ENCODE measurements at regions not wholly inside any gene's neighbourhood (a gene's known extent, or its start where the extent isn't known, plus 50 kb on each side); places are given as distances from the start of the nearest gene placed in this dataset.

- CTCF ChIA-PET, result no interaction called here
- H3K4me3 Mint-ChIP-seq, result no peak overlapping the region
- POLR2A ChIA-PET, result no interaction called here
Observed at GRCh38 chr16:60510208-60510607, 1526.0 kb downstream of the CDH8 start.

GRCh38 chr16:60491273-60491672 lies 1545.0 kb downstream of the CDH8 start:
- Mint-ChIP-seq H3K9me3 (ENCODE audit: insufficient read depth) (no peaks in the 10 kb centered on the region), H3K27ac (no peak overlapping the region), H3K4me1 (ENCODE audit: low read depth) (no peaks in the 10 kb centered on the region), H3K27me3 (ENCODE audit: low read depth) (no peaks in the 10 kb centered on the region), H3K4me3 (no peak overlapping the region), H3K36me3 (ENCODE audit: low read depth) (no peaks in the 10 kb centered on the region)
- DNase-seq (no peak), ATAC-seq (no peak)
- POLR2A ChIA-PET, result no interaction called here
- CTCF ChIA-PET, result no interaction called here

More at GRCh38 chr16:60510208-60510607, 1526.0 kb downstream of the CDH8 start:
- Mint-ChIP-seq H3K36me3 (ENCODE audit: low read depth) (no peaks in the 10 kb centered on the region), H3K27me3 (ENCODE audit: low read depth) (no peaks in the 10 kb centered on the region), H3K9me3 (ENCODE audit: insufficient read depth) (peaks cover 12% of the 10 kb centered on the region), H3K4me1 (ENCODE audit: low read depth) (no peaks in the 10 kb centered on the region), H3K27ac (no peak overlapping the region)
- no peak for ATAC-seq
- no peak for DNase-seq

GRCh38 chr16:60485872-60486489 lies 1550.3 kb downstream of the CDH8 start:
- Mint-ChIP-seq H3K27ac (no peak overlapping the region), H3K4me1 (ENCODE audit: low read depth) (no peaks in the 10 kb centered on the region), H3K4me3 (no peak overlapping the region), H3K9me3 (ENCODE audit: insufficient read depth) (peaks cover 15% of the 10 kb centered on the region), H3K27me3 (ENCODE audit: low read depth) (no peaks in the 10 kb centered on the region), H3K36me3 (ENCODE audit: low read depth) (no peaks in the 10 kb centered on the region)
- ChIA-PET POLR2A (no interaction called here), CTCF (no interaction called here)
- ATAC-seq (no peak), DNase-seq (no peak)

GRCh38 chr16:60484901-60485300 lies 1551.3 kb downstream of the CDH8 start:
- no peak for ATAC-seq
- Mint-ChIP-seq H3K27me3 (ENCODE audit: low read depth) (no peaks in the 10 kb centered on the region), H3K4me3 (no peak overlapping the region), H3K9me3 (ENCODE audit: insufficient read depth) (peaks cover 20% of the 10 kb centered on the region), H3K36me3 (ENCODE audit: low read depth) (no peaks in the 10 kb centered on the region), H3K27ac (no peak overlapping the region), H3K4me1 (ENCODE audit: low read depth) (no peaks in the 10 kb centered on the region)
- no peak for DNase-seq
- ChIA-PET CTCF (no interaction called here), POLR2A (no interaction called here)

- DNase-seq (no peak), ATAC-seq (no peak)
- H3K36me3 Mint-ChIP-seq (ENCODE audit: low read depth), result no peaks in the 10 kb centered on the region
- ChIA-PET POLR2A (no interaction called here), CTCF (no interaction called here)
- no peak overlapping the region for H3K4me3 Mint-ChIP-seq
- H3K27ac Mint-ChIP-seq, result no peak overlapping the region
- no peaks in the 10 kb centered on the region for H3K4me1 Mint-ChIP-seq (ENCODE audit: low read depth)
- no peaks in the 10 kb centered on the region for H3K27me3 Mint-ChIP-seq (ENCODE audit: low read depth)
- peaks cover 20% of the 10 kb centered on the region for H3K9me3 Mint-ChIP-seq (ENCODE audit: insufficient read depth)
Observed at GRCh38 chr16:60481591-60481990, 1554.6 kb downstream of the CDH8 start.

GRCh38 chr16:60478810-60479209 lies 1557.4 kb downstream of the CDH8 start:
- Mint-ChIP-seq H3K27ac (no peak overlapping the region), H3K9me3 (ENCODE audit: insufficient read depth) (peaks cover 9% of the 10 kb centered on the region), H3K4me3 (no peak overlapping the region), H3K36me3 (ENCODE audit: low read depth) (no peaks in the 10 kb centered on the region), H3K27me3 (ENCODE audit: low read depth) (no peaks in the 10 kb centered on the region), H3K4me1 (ENCODE audit: low read depth) (no peaks in the 10 kb centered on the region)
- ATAC-seq (no peak), DNase-seq (no peak)
- CTCF ChIA-PET, result no interaction called here
- POLR2A ChIA-PET, result no interaction called here

GRCh38 chr16:60463986-60464385 lies 1572.3 kb downstream of the CDH8 start:
- CTCF ChIA-PET, result no interaction called here
- H3K36me3 Mint-ChIP-seq (ENCODE audit: low read depth), result no peaks in the 10 kb centered on the region
- H3K27me3 Mint-ChIP-seq (ENCODE audit: low read depth), result no peaks in the 10 kb centered on the region
- H3K9me3 Mint-ChIP-seq (ENCODE audit: insufficient read depth), result peaks cover 8% of the 10 kb centered on the region
- no peak overlapping the region for H3K4me3 Mint-ChIP-seq
- ATAC-seq (no peak), DNase-seq (no peak)
- H3K27ac Mint-ChIP-seq, result no peak overlapping the region
- POLR2A ChIA-PET, result no interaction called here
- no peaks in the 10 kb centered on the region for H3K4me1 Mint-ChIP-seq (ENCODE audit: low read depth)

- no peak for ATAC-seq
- ChIA-PET POLR2A (no interaction called here), CTCF (no interaction called here)
- H3K27me3 Mint-ChIP-seq (ENCODE audit: low read depth), result no peaks in the 10 kb centered on the region
- no peak overlapping the region for H3K27ac Mint-ChIP-seq
- no peaks in the 10 kb centered on the region for H3K36me3 Mint-ChIP-seq (ENCODE audit: low read depth)
- no peak for DNase-seq
- peaks cover 9% of the 10 kb centered on the region for H3K9me3 Mint-ChIP-seq (ENCODE audit: insufficient read depth)
- no peak overlapping the region for H3K4me3 Mint-ChIP-seq
- H3K4me1 Mint-ChIP-seq (ENCODE audit: low read depth), result no peaks in the 10 kb centered on the region
Observed at GRCh38 chr16:60459463-60459862, 1576.8 kb downstream of the CDH8 start.

GRCh38 chr16:60458255-60458654 lies 1578.0 kb downstream of the CDH8 start:
- Mint-ChIP-seq H3K4me3 (no peak overlapping the region), H3K36me3 (ENCODE audit: low read depth) (no peaks in the 10 kb centered on the region), H3K27me3 (ENCODE audit: low read depth) (no peaks in the 10 kb centered on the region), H3K9me3 (ENCODE audit: insufficient read depth) (peaks cover 8% of the 10 kb centered on the region), H3K4me1 (ENCODE audit: low read depth) (no peaks in the 10 kb centered on the region), H3K27ac (no peak overlapping the region)
- ATAC-seq (no peak), DNase-seq (no peak)
- CTCF ChIA-PET, result no interaction called here
- POLR2A ChIA-PET, result no interaction called here

GRCh38 chr16:60452646-60453045 lies 1583.6 kb downstream of the CDH8 start:
- DNase-seq (no peak), ATAC-seq (no peak)
- ChIA-PET CTCF (no interaction called here), POLR2A (no interaction called here)
- Mint-ChIP-seq H3K4me1 (ENCODE audit: low read depth) (no peaks in the 10 kb centered on the region), H3K9me3 (ENCODE audit: insufficient read depth) (peaks cover 11% of the 10 kb centered on the region), H3K36me3 (ENCODE audit: low read depth) (no peaks in the 10 kb centered on the region), H3K27me3 (ENCODE audit: low read depth) (no peaks in the 10 kb centered on the region), H3K27ac (no peak overlapping the region), H3K4me3 (no peak overlapping the region)

GRCh38 chr16:60438894-60439293 lies 1597.3 kb downstream of the CDH8 start:
- ATAC-seq, result no peak
- Mint-ChIP-seq H3K4me3 (no peak overlapping the region), H3K27ac (no peak overlapping the region), H3K36me3 (ENCODE audit: low read depth) (no peaks in the 10 kb centered on the region), H3K27me3 (ENCODE audit: low read depth) (no peaks in the 10 kb centered on the region), H3K4me1 (ENCODE audit: low read depth) (no peaks in the 10 kb centered on the region), H3K9me3 (ENCODE audit: insufficient read depth) (no peaks in the 10 kb centered on the region)
- POLR2A ChIA-PET, result no interaction called here
- no peak for DNase-seq
- CTCF ChIA-PET, result no interaction called here

GRCh38 chr16:60432472-60432871 lies 1603.8 kb downstream of the CDH8 start:
- Mint-ChIP-seq H3K4me1 (ENCODE audit: low read depth) (no peaks in the 10 kb centered on the region), H3K27me3 (ENCODE audit: low read depth) (no peaks in the 10 kb centered on the region), H3K9me3 (ENCODE audit: insufficient read depth) (peaks cover 9% of the 10 kb centered on the region), H3K4me3 (no peak overlapping the region), H3K27ac (no peak overlapping the region), H3K36me3 (ENCODE audit: low read depth) (no peaks in the 10 kb centered on the region)
- ATAC-seq (no peak), DNase-seq (no peak)
- CTCF ChIA-PET, result no interaction called here
- POLR2A ChIA-PET, result no interaction called here

GRCh38 chr16:60419859-60420258 lies 1616.4 kb downstream of the CDH8 start:
- ChIA-PET CTCF (no interaction called here), POLR2A (no interaction called here)
- H3K27me3 Mint-ChIP-seq (ENCODE audit: low read depth), result no peaks in the 10 kb centered on the region
- peaks cover 18% of the 10 kb centered on the region for H3K9me3 Mint-ChIP-seq (ENCODE audit: insufficient read depth)
- no peak overlapping the region for H3K4me3 Mint-ChIP-seq
- H3K36me3 Mint-ChIP-seq (ENCODE audit: low read depth), result no peaks in the 10 kb centered on the region
- DNase-seq (no peak), ATAC-seq (no peak)
- no peaks in the 10 kb centered on the region for H3K4me1 Mint-ChIP-seq (ENCODE audit: low read depth)
- no peak overlapping the region for H3K27ac Mint-ChIP-seq
